Hepatocyte (in vitro differentiated cells): ENCODE measurements at regions not wholly inside any gene's neighbourhood (a gene's known extent, or its start where the extent isn't known, plus 50 kb on each side); places are given as distances from the start of the nearest gene placed in this dataset.

Source experiments
- DNase-seq: peaks from one replicate; pipeline ENCODE4 v3.0.0-alpha.2; 2016; ENCODE audit warnings: low spot score
- H2AFZ ChIP-seq: fragments of 200-600 bp; sonication (generic); 2 replicates; pipeline ENCODE4 v1.6.0; 2016; ENCODE audit warnings: antibody characterized with exemption, mild to moderate bottlenecking
- H3K27ac ChIP-seq: fragments of 200-600 bp; sonication (generic); 2 replicates; pipeline ENCODE4 v1.5.1; 2016; ENCODE audit warnings: mild to moderate bottlenecking
- H3K27me3 ChIP-seq: fragments of 200-600 bp; sonication (generic); 2 replicates; pipeline ENCODE4 v1.6.1; 2016
- H3K36me3 ChIP-seq: fragments of 200-600 bp; sonication (generic); replicated peaks from 2 replicates; pipeline ENCODE4 v1.5.1; 2016; ENCODE audit warnings: low read depth; ENCODE audit not compliant: insufficient read depth
- H3K4me1 ChIP-seq: fragments of 200-600 bp; sonication (generic); 2 replicates; pipeline ENCODE4 v1.5.1; 2016; ENCODE audit warnings: mild to moderate bottlenecking, moderate library complexity; ENCODE audit not compliant: insufficient read depth
- H3K4me2 ChIP-seq: fragments of 200-600 bp; sonication (generic); 2 replicates; pipeline ENCODE4 v1.6.0; 2016
- H3K4me3 ChIP-seq: fragments of 200-600 bp; sonication (generic); 2 replicates; pipeline ENCODE4 v1.5.1; 2016; ENCODE audit warnings: mild to moderate bottlenecking
- H3K79me2 ChIP-seq: fragments of 200-600 bp; sonication (generic); 2 replicates; pipeline ENCODE4 v1.6.0; 2017; ENCODE audit warnings: mild to moderate bottlenecking
- H3K9me2 ChIP-seq: fragments of 200-600 bp; sonication (generic); replicated peaks from 2 replicates; pipeline ENCODE4 v1.6.0; 2017; ENCODE audit warnings: mild to moderate bottlenecking; ENCODE audit not compliant: insufficient read depth
- H3K9me3 ChIP-seq: fragments of 200-600 bp; sonication (generic); 2 replicates; pipeline ENCODE4 v1.5.1; 2016; ENCODE audit warnings: low read depth, mild to moderate bottlenecking
- H4K20me1 ChIP-seq: fragments of 200-600 bp; sonication (generic); 2 replicates; pipeline ENCODE4 v1.6.0; 2016; ENCODE audit warnings: mild to moderate bottlenecking; ENCODE audit not compliant: insufficient read depth, poor library complexity, severe bottlenecking
- EZH2 ChIP-seq: fragments of 200-600 bp; sonication (generic); IDR thresholded peaks from 2 replicates; pipeline ENCODE4 v1.6.1; 2016; ENCODE audit warnings: antibody characterized with exemption, mild to moderate bottlenecking, borderline replicate concordance
- EZH2phosphoT487 ChIP-seq: fragments of 200-600 bp; sonication (generic); IDR thresholded peaks from one replicate; pipeline ENCODE4 v1.6.1; 2018; ENCODE audit warnings: antibody characterized with exemption, mild to moderate bottlenecking, low read depth, moderate library complexity; ENCODE audit not compliant: unreplicated experiment, severe bottlenecking
- WGBS: methylation state at CpG from one replicate; pipeline ENCODE4 v1.1.6; 2016; ENCODE audit warnings: low lambda C conversion rate; ENCODE audit errors: missing lambda C conversion rate; 5-methylcytosine and 5-hydroxymethylcytosine counted together
- TF ChIP-seq, protein P1 (sequence below): fragments of 200-600 bp; sonication (generic); IDR thresholded peaks from 2 replicates; pipeline ENCODE4 v1.5.1; 2016; ENCODE audit warnings: antibody characterized with exemption, mild to moderate bottlenecking; ENCODE audit not compliant: poor library complexity

DNA sequence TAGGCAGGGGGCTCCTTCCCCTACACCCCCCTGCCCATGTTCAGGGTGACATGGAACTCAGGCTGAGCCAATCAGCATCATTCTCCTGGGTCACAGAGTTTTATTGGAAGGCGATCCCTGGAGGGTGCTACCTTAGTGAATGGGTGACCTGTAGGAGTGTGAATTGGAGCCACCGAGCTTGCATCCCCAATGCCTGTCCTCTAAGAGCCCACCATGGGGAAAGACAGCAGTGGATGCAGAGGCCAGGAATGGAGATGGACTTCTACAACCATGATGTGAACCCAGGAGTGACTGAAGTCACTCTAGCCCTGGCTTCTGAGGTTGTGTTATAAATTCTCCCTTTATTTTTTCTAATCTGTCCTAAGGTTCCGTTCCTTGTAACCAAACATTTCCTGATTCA, 89.4 kb downstream of the CCDC71L start:
- TF ChIP-seq EZH2: no peak
- TF ChIP-seq, protein P1, sequence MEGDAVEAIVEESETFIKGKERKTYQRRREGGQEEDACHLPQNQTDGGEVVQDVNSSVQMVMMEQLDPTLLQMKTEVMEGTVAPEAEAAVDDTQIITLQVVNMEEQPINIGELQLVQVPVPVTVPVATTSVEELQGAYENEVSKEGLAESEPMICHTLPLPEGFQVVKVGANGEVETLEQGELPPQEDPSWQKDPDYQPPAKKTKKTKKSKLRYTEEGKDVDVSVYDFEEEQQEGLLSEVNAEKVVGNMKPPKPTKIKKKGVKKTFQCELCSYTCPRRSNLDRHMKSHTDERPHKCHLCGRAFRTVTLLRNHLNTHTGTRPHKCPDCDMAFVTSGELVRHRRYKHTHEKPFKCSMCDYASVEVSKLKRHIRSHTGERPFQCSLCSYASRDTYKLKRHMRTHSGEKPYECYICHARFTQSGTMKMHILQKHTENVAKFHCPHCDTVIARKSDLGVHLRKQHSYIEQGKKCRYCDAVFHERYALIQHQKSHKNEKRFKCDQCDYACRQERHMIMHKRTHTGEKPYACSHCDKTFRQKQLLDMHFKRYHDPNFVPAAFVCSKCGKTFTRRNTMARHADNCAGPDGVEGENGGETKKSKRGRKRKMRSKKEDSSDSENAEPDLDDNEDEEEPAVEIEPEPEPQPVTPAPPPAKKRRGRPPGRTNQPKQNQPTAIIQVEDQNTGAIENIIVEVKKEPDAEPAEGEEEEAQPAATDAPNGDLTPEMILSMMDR: no peak
- no peak for TF ChIP-seq EZH2phosphoT487
- no peaks in the 10 kb centered on the region for H3K27me3 ChIP-seq
- H4K20me1 ChIP-seq: no peaks in the 10 kb centered on the region
- H3K36me3 ChIP-seq: no peaks in the 10 kb centered on the region
- H3K4me3 ChIP-seq: no peak overlapping the region
- H3K4me2 ChIP-seq: no peak overlapping the region
- peaks cover 15% of the 10 kb centered on the region for H3K4me1 ChIP-seq
- no peaks in the 10 kb centered on the region for H3K9me3 ChIP-seq
- no peak overlapping the region for H3K27ac ChIP-seq
- H2AFZ ChIP-seq: no peak overlapping the region
- no peaks in the 10 kb centered on the region for H3K79me2 ChIP-seq
- DNase-seq: no peak
- H3K9me2 ChIP-seq: no peaks in the 10 kb centered on the region
- WGBS: 95% methylated on average over 3 of the region's 3 CpGs

DNA sequence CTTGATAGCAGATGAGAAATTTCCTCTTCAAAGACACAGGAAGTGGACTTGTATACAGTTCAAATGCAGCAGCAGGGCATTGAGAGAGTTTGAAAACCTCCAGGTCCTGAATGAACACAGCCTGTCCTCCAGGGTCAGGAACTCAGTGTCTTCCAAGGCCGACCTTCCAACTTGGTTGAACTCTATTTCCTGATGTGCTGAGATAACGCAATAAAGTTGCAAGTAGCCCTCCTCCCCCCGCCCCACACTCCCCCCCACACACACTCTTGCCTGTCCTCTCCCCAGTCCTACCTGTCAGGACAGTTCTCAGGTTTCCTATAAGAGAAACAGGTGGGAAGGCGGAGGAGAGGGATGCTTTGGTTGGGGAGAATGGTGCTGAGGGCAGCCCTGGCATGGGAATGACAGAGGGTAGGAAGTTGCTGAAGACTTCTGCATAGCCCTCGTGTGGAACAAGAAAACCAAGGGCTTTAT, 90.0 kb downstream of the CCDC71L start:
- Histone ChIP-seq H3K9me3 (no peaks in the 10 kb centered on the region), H3K4me1 (peaks cover 15% of the 10 kb centered on the region), H3K27ac (no peak overlapping the region), H3K79me2 (no peaks in the 10 kb centered on the region), H3K9me2 (no peaks in the 10 kb centered on the region), H3K36me3 (no peaks in the 10 kb centered on the region), H2AFZ (no peak overlapping the region), H3K4me2 (no peak overlapping the region), H3K27me3 (no peaks in the 10 kb centered on the region), H3K4me3 (no peak overlapping the region), H4K20me1 (no peaks in the 10 kb centered on the region)
- DNase-seq: no peak
- TF ChIP-seq, protein P1: no peak
- TF ChIP-seq EZH2phosphoT487: no peak
- TF ChIP-seq EZH2: no peak
- WGBS: 66% methylated on average over 5 of the region's 5 CpGs

DNA sequence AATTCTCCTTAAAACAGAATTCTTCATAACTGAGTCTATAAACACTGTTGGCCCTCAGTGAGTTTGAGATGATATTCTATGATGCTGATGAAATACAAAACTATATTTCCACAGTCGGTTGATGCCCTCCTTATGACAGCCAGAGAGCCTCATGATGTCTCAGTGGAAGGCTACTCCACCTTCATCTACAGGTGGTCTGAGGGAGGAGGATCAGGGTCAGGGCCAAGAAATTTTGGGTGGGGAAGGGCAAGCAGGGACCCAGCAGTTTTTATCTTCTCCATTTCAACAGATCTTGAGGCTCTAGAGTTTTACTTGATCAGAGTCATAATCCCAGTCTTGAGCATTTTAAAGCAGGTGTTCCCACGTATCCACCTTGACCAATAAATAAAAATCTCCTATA, 90.8 kb downstream of the CCDC71L start:
- no peak overlapping the region for H2AFZ ChIP-seq
- H3K79me2 ChIP-seq: no peaks in the 10 kb centered on the region
- H3K27ac ChIP-seq: no peak overlapping the region
- no peak for DNase-seq
- TF ChIP-seq, protein P1: no peak
- TF ChIP-seq EZH2 (no peak), EZH2phosphoT487 (no peak)
- H3K27me3 ChIP-seq: no peaks in the 10 kb centered on the region
- no peaks in the 10 kb centered on the region for H4K20me1 ChIP-seq
- 96% methylated on average over 2 of the region's 2 CpGs for WGBS
- no peaks in the 10 kb centered on the region for H3K9me2 ChIP-seq
- no peak overlapping the region for H3K4me2 ChIP-seq
- no peaks in the 10 kb centered on the region for H3K9me3 ChIP-seq
- H3K4me3 ChIP-seq: no peak overlapping the region
- no peaks in the 10 kb centered on the region for H3K36me3 ChIP-seq
- peaks cover 15% of the 10 kb centered on the region for H3K4me1 ChIP-seq

DNA sequence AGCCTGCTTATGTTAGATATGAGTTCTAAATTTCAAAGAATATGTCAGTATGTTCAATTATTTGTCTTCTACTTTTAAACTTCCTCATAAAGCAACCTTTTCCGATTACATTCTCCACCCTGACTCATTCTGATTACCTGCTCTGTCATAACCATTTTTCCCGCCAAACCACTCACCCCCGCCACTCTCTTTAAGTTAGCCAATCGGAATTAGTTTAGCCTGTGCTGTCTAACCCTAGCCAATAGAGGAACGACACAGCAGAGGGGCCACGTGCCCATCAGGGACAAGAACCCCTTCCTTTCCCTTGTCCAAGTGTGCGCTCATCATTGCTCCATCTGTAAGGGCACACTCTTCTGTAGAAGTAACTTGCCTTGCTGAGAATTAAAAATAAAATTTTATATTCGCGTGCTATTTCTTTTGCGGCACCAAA, 91.4 kb downstream of the CCDC71L start:
- Histone ChIP-seq H3K4me2 (no peak overlapping the region), H2AFZ (no peak overlapping the region), H3K4me3 (no peak overlapping the region), H3K4me1 (peaks cover 15% of the 10 kb centered on the region), H3K9me2 (no peaks in the 10 kb centered on the region), H3K9me3 (no peaks in the 10 kb centered on the region), H3K27ac (peak overlapping the region; percentile 29), H3K36me3 (no peaks in the 10 kb centered on the region), H3K79me2 (no peaks in the 10 kb centered on the region), H4K20me1 (no peaks in the 10 kb centered on the region), H3K27me3 (no peaks in the 10 kb centered on the region)
- no peak for DNase-seq
- 96% methylated on average over 10 of the region's 10 CpGs for WGBS
- no peak for TF ChIP-seq EZH2phosphoT487
